H9 (cell line): ENCODE measurements at regions not wholly inside any gene's neighbourhood (a gene's known extent, or its start where the extent isn't known, plus 50 kb on each side); places are given as distances from the start of the nearest gene placed in this dataset.

Source experiments
- DNase-seq: peaks from one replicate; pipeline ENCODE4 v3.0.0-alpha.2; 2017
- H2AFZ ChIP-seq: one replicate; pipeline ENCODE4 v1.6.1; 2013; ENCODE audit warnings: mild to moderate bottlenecking, low read length, control low read depth, moderate library complexity
- H2AK5ac ChIP-seq: 2 replicates; pipeline ENCODE4 v1.6.1; 2013; ENCODE audit warnings: low read length, control low read depth, mixed read lengths; ENCODE audit not compliant: insufficient read length
- H2BK120ac ChIP-seq: one replicate; pipeline ENCODE4 v1.6.1; 2013; ENCODE audit warnings: low read depth, mild to moderate bottlenecking, low read length, control low read depth, inconsistent platforms; ENCODE audit not compliant: poor library complexity, severe bottlenecking
- H2BK12ac ChIP-seq: 2 replicates; pipeline ENCODE4 v1.6.1; 2013; ENCODE audit warnings: low read length, control low read depth, mixed read lengths, low read depth; ENCODE audit not compliant: insufficient read length
- H2BK15ac ChIP-seq: 2 replicates; pipeline ENCODE4 v1.6.1; 2013; ENCODE audit warnings: low read depth, low read length, control low read depth
- H2BK20ac ChIP-seq: one replicate; pipeline ENCODE4 v1.6.1; 2013; ENCODE audit warnings: low read depth, mild to moderate bottlenecking, low read length, control low read depth, inconsistent platforms; ENCODE audit not compliant: poor library complexity, severe bottlenecking
- H2BK5ac ChIP-seq: 2 replicates; pipeline ENCODE4 v1.6.1; 2013; ENCODE audit warnings: low read length, control low read depth, mixed read lengths; ENCODE audit not compliant: insufficient read length
- H3K14ac ChIP-seq: 2 replicates; pipeline ENCODE4 v1.6.1; 2013; ENCODE audit warnings: low read length, control low read depth; ENCODE audit not compliant: insufficient read depth
- H3K18ac ChIP-seq: 2 replicates; pipeline ENCODE4 v1.6.1; 2013; ENCODE audit warnings: low read depth, mild to moderate bottlenecking, mixed read lengths, low read length, control low read depth; ENCODE audit not compliant: insufficient read length
- H3K23ac ChIP-seq: 2 replicates; pipeline ENCODE4 v1.6.1; 2013; ENCODE audit warnings: low read length, control low read depth, mixed read lengths, low read depth; ENCODE audit not compliant: insufficient read length
- H3K23me2 ChIP-seq: 2 replicates; pipeline ENCODE4 v1.6.1; 2013; ENCODE audit warnings: low read depth, mild to moderate bottlenecking, mixed read lengths, low read length, control low read depth; ENCODE audit not compliant: insufficient read length, poor library complexity, severe bottlenecking
- H3K27ac ChIP-seq: 2 replicates; pipeline ENCODE4 v1.5.1; 2013; ENCODE audit warnings: low read length, control low read depth, mixed read lengths, low read depth; ENCODE audit not compliant: insufficient read length
- H3K27me3 ChIP-seq: 2 replicates; pipeline ENCODE4 v1.6.1; 2013; ENCODE audit warnings: low read length, control low read depth, inconsistent platforms; ENCODE audit not compliant: insufficient read depth
- H3K4ac ChIP-seq: 2 replicates; pipeline ENCODE4 v1.6.1; 2013; ENCODE audit warnings: low read depth, mild to moderate bottlenecking, control low read depth, inconsistent platforms, low read length, moderate library complexity
- H3K4me1 ChIP-seq: 2 replicates; pipeline ENCODE4 v1.6.1; 2013; ENCODE audit warnings: low read length, control low read depth, inconsistent platforms; ENCODE audit not compliant: insufficient read depth
- H3K4me2 ChIP-seq: 2 replicates; pipeline ENCODE4 v1.6.1; 2013; ENCODE audit warnings: low read length, control low read depth, mixed read lengths; ENCODE audit not compliant: insufficient read length, insufficient read depth
- H3K56ac ChIP-seq: 2 replicates; pipeline ENCODE4 v1.6.1; 2013; ENCODE audit warnings: low read depth, mild to moderate bottlenecking, mixed read lengths, low read length, control low read depth; ENCODE audit not compliant: insufficient read length
- H3K79me1 ChIP-seq: 2 replicates; pipeline ENCODE4 v1.6.1; 2013; ENCODE audit warnings: low read depth, mild to moderate bottlenecking, moderate library complexity, low read length, control low read depth, inconsistent platforms; ENCODE audit not compliant: insufficient read depth, poor library complexity, severe bottlenecking
- H3K79me2 ChIP-seq: 2 replicates; pipeline ENCODE4 v1.6.1; 2013; ENCODE audit warnings: low read length, control low read depth, inconsistent platforms; ENCODE audit not compliant: insufficient read depth
- H3K9ac ChIP-seq: 2 replicates; pipeline ENCODE4 v1.6.1; 2013; ENCODE audit warnings: low read length, control low read depth, mixed read lengths; ENCODE audit not compliant: insufficient read length; ENCODE audit errors: extremely low read depth
- H3K9me3 ChIP-seq: one replicate; pipeline ENCODE4 v1.6.1; 2013; ENCODE audit warnings: low read depth, low read length, inconsistent platforms; ENCODE audit not compliant: control insufficient read depth
- H3T11ph ChIP-seq: one replicate; pipeline ENCODE4 v1.6.1; 2013; ENCODE audit warnings: mild to moderate bottlenecking, low read length, control low read depth, inconsistent platforms
- H4K20me1 ChIP-seq: one replicate; pipeline ENCODE4 v1.6.1; 2013; ENCODE audit not compliant: control insufficient read depth, insufficient read length, insufficient read depth
- H4K5ac ChIP-seq: 2 replicates; pipeline ENCODE4 v1.6.1; 2013; ENCODE audit warnings: low read depth, mild to moderate bottlenecking, mixed read lengths, low read length, control low read depth; ENCODE audit not compliant: insufficient read length
- H4K8ac ChIP-seq: replicated peaks from 2 replicates; pipeline ENCODE4 v1.6.1; 2013; ENCODE audit warnings: low read length, control low read depth, mixed read lengths, low read depth; ENCODE audit not compliant: insufficient read length
- H4K91ac ChIP-seq: 2 replicates; pipeline ENCODE4 v1.6.1; 2013; ENCODE audit warnings: low read depth, mild to moderate bottlenecking, moderate library complexity, mixed read lengths, low read length, control low read depth; ENCODE audit not compliant: insufficient read length
- H3K27ac Mint-ChIP-seq, 3 experiments: 2 replicates in 2 of 3; 3 replicates in 1 of 3; pipeline ENCODE4 v1.8.0; 2020 to 2021; ENCODE audit warnings: mixed read lengths in 3 of 3, mild to moderate bottlenecking in 1 of 3, moderate library complexity in 1 of 3
- H3K27me3 Mint-ChIP-seq: 2 replicates; pipeline ENCODE4 v1.8.0; 2021; ENCODE audit warnings: low read depth, mild to moderate bottlenecking, moderate library complexity, mixed read lengths
- H3K36me3 Mint-ChIP-seq, 3 experiments: 2 replicates in 2 of 3; 3 replicates in 1 of 3; pipeline ENCODE4 v1.8.0; 2020 to 2021; ENCODE audit warnings: low read depth in 3 of 3, mixed read lengths in 3 of 3; ENCODE audit not compliant: insufficient read depth in 1 of 3
- H3K4me1 Mint-ChIP-seq, 2 experiments: 2 replicates each; pipeline ENCODE4 v1.8.0; 2020; ENCODE audit warnings: mixed read lengths in 2 of 2
- H3K4me3 Mint-ChIP-seq, 2 experiments: 2 replicates in 1 of 2; 3 replicates in 1 of 2; pipeline ENCODE4 v1.8.0; 2020 to 2021; ENCODE audit warnings: mild to moderate bottlenecking in 2 of 2, mixed read lengths in 2 of 2, moderate library complexity in 1 of 2
- H3K9me3 Mint-ChIP-seq, 2 experiments: 2 replicates in 1 of 2; 3 replicates in 1 of 2; pipeline ENCODE4 v1.8.0; 2020; ENCODE audit warnings: mild to moderate bottlenecking in 2 of 2, mixed read lengths in 2 of 2, moderate library complexity in 1 of 2
- WGBS: extraction: QIAGEN DNeasy Blood & Tissue Kit; methylation state at CpG from one replicate; pipeline ENCODE4 v1.1.7; 2013; ENCODE audit warnings: missing lambda C conversion rate, low lambda C conversion rate, mixed read lengths; ENCODE audit not compliant: insufficient read length; ENCODE audit errors: extremely low coverage; 5-methylcytosine and 5-hydroxymethylcytosine counted together
- TF ChIP-seq, protein P1 (sequence below): fragments of 200-600 bp; sonication (generic); conservative IDR thresholded peaks from 3 replicates; pipeline ENCODE4 v1.8.0; 2021; ENCODE audit warnings: antibody characterized with exemption, mild to moderate bottlenecking

DNA sequence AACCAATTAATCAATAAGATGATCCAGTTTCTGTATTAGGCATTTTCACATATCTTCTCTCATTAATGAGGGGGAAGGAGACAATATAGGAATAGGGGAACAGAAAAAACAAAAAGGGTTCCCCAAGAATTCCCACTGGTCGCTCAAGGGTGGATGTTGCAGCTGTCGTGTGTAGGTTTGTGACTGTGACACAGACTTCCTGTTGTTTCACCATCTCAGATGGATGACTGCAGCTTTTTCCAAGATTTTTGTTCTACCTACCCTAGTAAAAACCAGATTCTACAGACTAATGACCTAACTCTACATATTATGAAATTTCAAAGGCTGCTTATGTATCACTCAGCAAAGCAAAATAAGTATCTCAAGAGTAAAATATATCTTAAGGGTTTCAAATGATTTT lies 73.7 kb upstream of the MB21D2 start:
- Histone ChIP-seq H3K27ac (no peak overlapping the region), H3T11ph (no peak overlapping the region), H3K4me1 (no peaks in the 10 kb centered on the region), H3K27me3 (no peaks in the 10 kb centered on the region), H2BK20ac (no peak overlapping the region), H3K56ac (no peak overlapping the region), H2AFZ (no peak overlapping the region), H3K9ac (no peak overlapping the region), H2BK12ac (no peak overlapping the region), H4K8ac (no peak overlapping the region), H3K23ac (no peak overlapping the region), H3K4ac (no peak overlapping the region), H3K4me2 (no peak overlapping the region), H3K23me2 (no peaks in the 10 kb centered on the region), H4K91ac (no peak overlapping the region), H4K5ac (no peak overlapping the region), H2BK5ac (no peak overlapping the region), H2BK120ac (no peak overlapping the region), H3K79me1 (no peaks in the 10 kb centered on the region), H2AK5ac (no peak overlapping the region), H3K14ac (no peak overlapping the region), H4K20me1 (no peaks in the 10 kb centered on the region), H3K79me2 (no peaks in the 10 kb centered on the region), H3K18ac (no peak overlapping the region), H2BK15ac (no peak overlapping the region), H3K9me3 (no peaks in the 10 kb centered on the region)
- H3K9me3 Mint-ChIP-seq = peaks cover 11 to 13% of the 10 kb centered on the region in 2 experiments
- peaks cover 10 to 15% (median 13%) of the 10 kb centered on the region in 3 experiments for H3K36me3 Mint-ChIP-seq
- H3K4me3 Mint-ChIP-seq = no peak overlapping the region
- no peak for DNase-seq
- TF ChIP-seq, protein P1, sequence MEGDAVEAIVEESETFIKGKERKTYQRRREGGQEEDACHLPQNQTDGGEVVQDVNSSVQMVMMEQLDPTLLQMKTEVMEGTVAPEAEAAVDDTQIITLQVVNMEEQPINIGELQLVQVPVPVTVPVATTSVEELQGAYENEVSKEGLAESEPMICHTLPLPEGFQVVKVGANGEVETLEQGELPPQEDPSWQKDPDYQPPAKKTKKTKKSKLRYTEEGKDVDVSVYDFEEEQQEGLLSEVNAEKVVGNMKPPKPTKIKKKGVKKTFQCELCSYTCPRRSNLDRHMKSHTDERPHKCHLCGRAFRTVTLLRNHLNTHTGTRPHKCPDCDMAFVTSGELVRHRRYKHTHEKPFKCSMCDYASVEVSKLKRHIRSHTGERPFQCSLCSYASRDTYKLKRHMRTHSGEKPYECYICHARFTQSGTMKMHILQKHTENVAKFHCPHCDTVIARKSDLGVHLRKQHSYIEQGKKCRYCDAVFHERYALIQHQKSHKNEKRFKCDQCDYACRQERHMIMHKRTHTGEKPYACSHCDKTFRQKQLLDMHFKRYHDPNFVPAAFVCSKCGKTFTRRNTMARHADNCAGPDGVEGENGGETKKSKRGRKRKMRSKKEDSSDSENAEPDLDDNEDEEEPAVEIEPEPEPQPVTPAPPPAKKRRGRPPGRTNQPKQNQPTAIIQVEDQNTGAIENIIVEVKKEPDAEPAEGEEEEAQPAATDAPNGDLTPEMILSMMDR = no peak
- WGBS = no CpG with 5 or more reads among the region's 2 CpGs
- H3K4me1 Mint-ChIP-seq = peaks cover 11 to 21% of the 10 kb centered on the region in 2 experiments
- peaks cover 1% of the 10 kb centered on the region; the same call in 1 of the 2 replicates for H3K27me3 Mint-ChIP-seq
- H3K27ac Mint-ChIP-seq = no peak overlapping the region
